Muscle layer of duodenum (tissue), 2 donors: ENCODE measurements at regions not wholly inside any gene's neighbourhood (a gene's known extent, or its start where the extent isn't known, plus 50 kb on each side); places are given as distances from the start of the nearest gene placed in this dataset.

ENCODE experiments used
- H3K27ac ChIP-seq: one replicate; pipeline ENCODE4 v1.7.0; 2013; ENCODE audit warnings: mild to moderate bottlenecking, low read length
- H3K27me3 ChIP-seq: one replicate; pipeline ENCODE4 v1.7.0; 2013; ENCODE audit warnings: low read depth, mild to moderate bottlenecking, control low read depth, low read length
- H3K36me3 ChIP-seq, 2 donors: one replicate each; pipeline ENCODE4 v1.7.0; 2013; ENCODE audit warnings: low read length in 2 of 2, control low read depth in 1 of 2, mild to moderate bottlenecking in 1 of 2; ENCODE audit not compliant: insufficient read depth in 2 of 2, control insufficient read depth in 1 of 2
- H3K4me1 ChIP-seq, 2 donors: one replicate each; pipeline ENCODE4 v1.7.0; 2013; ENCODE audit warnings: low read length in 2 of 2, mild to moderate bottlenecking in 2 of 2, control low read depth in 1 of 2, moderate library complexity in 1 of 2; ENCODE audit not compliant: insufficient read depth in 2 of 2, control insufficient read depth in 1 of 2
- H3K4me3 ChIP-seq, 2 donors: one replicate each; pipeline ENCODE4 v1.7.0; 2013; ENCODE audit warnings: low read length in 2 of 2, low read depth in 1 of 2, mild to moderate bottlenecking in 1 of 2
- H3K9me3 ChIP-seq, 2 donors: one replicate each; pipeline ENCODE4 v1.7.0; 2013; ENCODE audit warnings: low read length in 2 of 2, control low read depth in 1 of 2, mild to moderate bottlenecking in 1 of 2; ENCODE audit not compliant: control insufficient read depth in 1 of 2
- donor health status: healthy.

GRCh38 chr14:46788994-46789393 is 137.4 kb upstream of the RPL10L start:
- no peaks in the 10 kb centered on the region for H3K4me1 ChIP-seq
- H3K4me3 ChIP-seq, result no peak overlapping the region
- no peaks in the 10 kb centered on the region for H3K9me3 ChIP-seq

GRCh38 chr14:46782281-46782680 is 130.7 kb upstream of the RPL10L start:
- peak overlapping the region in 1 of 2 donors; percentile 14 for H3K4me3 ChIP-seq
- no peak overlapping the region for H3K27ac ChIP-seq
- H3K36me3 ChIP-seq, result no peaks in the 10 kb centered on the region
- H3K27me3 ChIP-seq, result no peaks in the 10 kb centered on the region
- peaks cover 0 to 15% of the 10 kb centered on the region in 2 donors for H3K9me3 ChIP-seq
- H3K4me1 ChIP-seq, result no peaks in the 10 kb centered on the region

More at GRCh38 chr14:46788994-46789393, 137.4 kb upstream of the RPL10L start:
- Histone ChIP-seq H3K27ac (no peak overlapping the region), H3K27me3 (no peaks in the 10 kb centered on the region), H3K36me3 (no peaks in the 10 kb centered on the region)

GRCh38 chr14:46769292-46769691 is 117.7 kb upstream of the RPL10L start:
- no peaks in the 10 kb centered on the region for H3K4me1 ChIP-seq
- H3K27me3 ChIP-seq, result no peaks in the 10 kb centered on the region
- no peaks in the 10 kb centered on the region for H3K36me3 ChIP-seq
- no peaks in the 10 kb centered on the region for H3K9me3 ChIP-seq
- H3K4me3 ChIP-seq, result no peak overlapping the region
- no peak overlapping the region for H3K27ac ChIP-seq

- Histone ChIP-seq H3K4me1 (no peaks in the 10 kb centered on the region), H3K9me3 (peaks cover 0 to 4% of the 10 kb centered on the region in 2 donors), H3K4me3 (no peak overlapping the region), H3K36me3 (no peaks in the 10 kb centered on the region), H3K27ac (no peak overlapping the region), H3K27me3 (no peaks in the 10 kb centered on the region)
Observed at GRCh38 chr14:46747001-46747652, 95.5 kb upstream of the RPL10L start.

GRCh38 chr14:46734286-46734685 is 82.7 kb upstream of the RPL10L start:
- Histone ChIP-seq H3K27me3 (no peaks in the 10 kb centered on the region), H3K36me3 (no peaks in the 10 kb centered on the region), H3K4me1 (no peaks in the 10 kb centered on the region), H3K9me3 (peaks cover 0 to 4% of the 10 kb centered on the region in 2 donors), H3K27ac (no peak overlapping the region), H3K4me3 (peak overlapping the region in 1 of 2 donors; percentile 23)

- H3K9me3 ChIP-seq, result no peaks in the 10 kb centered on the region
- H3K4me3 ChIP-seq, result no peak overlapping the region
- H3K27ac ChIP-seq, result no peak overlapping the region
- no peaks in the 10 kb centered on the region for H3K4me1 ChIP-seq
- no peaks in the 10 kb centered on the region for H3K27me3 ChIP-seq
- no peaks in the 10 kb centered on the region for H3K36me3 ChIP-seq
Observed at GRCh38 chr14:46717211-46717610, 65.6 kb upstream of the RPL10L start.
